A673 (cell line): ENCODE measurements at regions not wholly inside any gene's neighbourhood (a gene's known extent, or its start where the extent isn't known, plus 50 kb on each side); places are given as distances from the start of the nearest gene placed in this dataset.

ENCODE experiments used
- BruUV-seq: library from RNA; stranded (reverse); fragments of 400-500 nt; replicated peaks from 2 replicates; lab custom pipeline; 2021; lab: Mats Ljungman, UMichigan
- CTCF ChIA-PET: fragments of 300-600 bp; sonication (Branson Sonifier 250); formaldehyde crosslinking; loops from one replicate; lab custom pipeline; 2022; ENCODE audit warnings: antibody characterized with exemption; lab: Charles Lee
- POLR2A ChIA-PET: fragments of 300-600 bp; sonication (Branson Sonifier 250); formaldehyde crosslinking; loops from one replicate; lab custom pipeline; 2022; ENCODE audit warnings: antibody characterized with exemption; ENCODE audit not compliant: low non-redundant PET; lab: Charles Lee
- DNase-seq: peaks from one replicate; pipeline ENCODE4 v3.0.0-alpha.2; 2015; ENCODE audit warnings: low spot score
- H3K27ac ChIP-seq: fragments of 200-600 bp; sonication (generic); 2 replicates; pipeline ENCODE4 v1.5.1; 2016; ENCODE audit warnings: mixed run types, low read depth, mild to moderate bottlenecking, mixed read lengths, antibody characterized with exemption, low read length; ENCODE audit not compliant: poor library complexity, severe bottlenecking
- H3K27me3 ChIP-seq: fragments of 200-600 bp; sonication (generic); replicated peaks from 2 replicates; pipeline ENCODE4 v1.6.1; 2017; ENCODE audit warnings: mixed run types, low read depth, mild to moderate bottlenecking, mixed read lengths, antibody characterized with exemption, low read length; ENCODE audit not compliant: insufficient read depth, poor library complexity
- H3K36me3 ChIP-seq: fragments of 200-600 bp; sonication (generic); 2 replicates; pipeline ENCODE4 v1.6.1; 2016; ENCODE audit warnings: mixed run types, mild to moderate bottlenecking, mixed read lengths, antibody characterized with exemption, low read length; ENCODE audit not compliant: insufficient read depth, poor library complexity, severe bottlenecking
- H3K4me1 ChIP-seq: fragments of 200-600 bp; sonication (generic); 2 replicates; pipeline ENCODE4 v1.6.1; 2017; ENCODE audit warnings: mixed run types, mild to moderate bottlenecking, mixed read lengths, antibody characterized with exemption, low read length; ENCODE audit not compliant: insufficient read depth, poor library complexity, severe bottlenecking
- H3K4me3 ChIP-seq: fragments of 200-600 bp; sonication (generic); 2 replicates; pipeline ENCODE4 v1.5.1; 2016; ENCODE audit warnings: low read depth, mixed run types, mild to moderate bottlenecking, mixed read lengths, low read length; ENCODE audit not compliant: poor library complexity, severe bottlenecking
- H3K9me3 ChIP-seq: fragments of 200-600 bp; sonication (generic); 2 replicates; pipeline ENCODE4 v1.6.1; 2016; ENCODE audit warnings: mixed run types, low read depth, mild to moderate bottlenecking, mixed read lengths, antibody characterized with exemption, low read length; ENCODE audit not compliant: poor library complexity, severe bottlenecking
- EZH2 ChIP-seq: fragments of 200-600 bp; sonication (generic); IDR thresholded peaks from 2 replicates; pipeline ENCODE4 v1.6.1; 2017; ENCODE audit warnings: borderline replicate concordance, low read depth, mild to moderate bottlenecking, mixed read lengths, antibody characterized with exemption, low read length; ENCODE audit not compliant: poor library complexity, severe bottlenecking
- intact Hi-C: fragments of 100-400 bp; cut with micrococcal nuclease; formaldehyde crosslinking; loops from one replicate; pipeline ENCODE4 v1.10.0; 2022; ENCODE audit not compliant: unreplicated experiment
- TF ChIP-seq, protein P1 (sequence below): fragments of 300-800, 200-600 bp; sonication (generic); conservative IDR thresholded peaks from 2 replicates; pipeline ENCODE4 v1.5.1; 2017; ENCODE audit warnings: low read depth, mild to moderate bottlenecking, antibody characterized with exemption, low read length, moderate library complexity, mixed read lengths

- H3K4me1 ChIP-seq = no peaks in the 10 kb centered on the region
- H3K9me3 ChIP-seq = no peaks in the 10 kb centered on the region
- TF ChIP-seq, protein P1, sequence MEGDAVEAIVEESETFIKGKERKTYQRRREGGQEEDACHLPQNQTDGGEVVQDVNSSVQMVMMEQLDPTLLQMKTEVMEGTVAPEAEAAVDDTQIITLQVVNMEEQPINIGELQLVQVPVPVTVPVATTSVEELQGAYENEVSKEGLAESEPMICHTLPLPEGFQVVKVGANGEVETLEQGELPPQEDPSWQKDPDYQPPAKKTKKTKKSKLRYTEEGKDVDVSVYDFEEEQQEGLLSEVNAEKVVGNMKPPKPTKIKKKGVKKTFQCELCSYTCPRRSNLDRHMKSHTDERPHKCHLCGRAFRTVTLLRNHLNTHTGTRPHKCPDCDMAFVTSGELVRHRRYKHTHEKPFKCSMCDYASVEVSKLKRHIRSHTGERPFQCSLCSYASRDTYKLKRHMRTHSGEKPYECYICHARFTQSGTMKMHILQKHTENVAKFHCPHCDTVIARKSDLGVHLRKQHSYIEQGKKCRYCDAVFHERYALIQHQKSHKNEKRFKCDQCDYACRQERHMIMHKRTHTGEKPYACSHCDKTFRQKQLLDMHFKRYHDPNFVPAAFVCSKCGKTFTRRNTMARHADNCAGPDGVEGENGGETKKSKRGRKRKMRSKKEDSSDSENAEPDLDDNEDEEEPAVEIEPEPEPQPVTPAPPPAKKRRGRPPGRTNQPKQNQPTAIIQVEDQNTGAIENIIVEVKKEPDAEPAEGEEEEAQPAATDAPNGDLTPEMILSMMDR = no peak
- TF ChIP-seq EZH2 = no peak
- no peaks in the 10 kb centered on the region for H3K27me3 ChIP-seq
- H3K36me3 ChIP-seq = no peaks in the 10 kb centered on the region
- intact Hi-C loops = no loop called here
- DNase-seq = no peak
- BruUV-seq = no TSS peak
- H3K4me3 ChIP-seq = no peak overlapping the region
- ChIA-PET POLR2A (no interaction called here), CTCF (no interaction called here)
- H3K27ac ChIP-seq = no peak overlapping the region
These were observed 64.1 kb upstream of the GPM6A start for GRCh38 chr4:175875993-175876771.

- no peaks in the 10 kb centered on the region for H3K4me1 ChIP-seq
- POLR2A ChIA-PET = no interaction called here
- CTCF ChIA-PET = no interaction called here
- no peak overlapping the region for H3K4me3 ChIP-seq
- H3K27ac ChIP-seq = no peak overlapping the region
- H3K9me3 ChIP-seq = no peaks in the 10 kb centered on the region
- intact Hi-C loops = loop anchor here (1.0 kb wide), 1 partner anchor 9 kb away; no protein-coding TSS in a partner anchor
- no peaks in the 10 kb centered on the region for H3K27me3 ChIP-seq
- BruUV-seq = no TSS peak
- no peak for TF ChIP-seq EZH2
- TF ChIP-seq, protein P1 = no peak
- no peak for DNase-seq
- no peaks in the 10 kb centered on the region for H3K36me3 ChIP-seq
These were observed 70.8 kb upstream of the GPM6A start for GRCh38 chr4:175882891-175883290.

DNA sequence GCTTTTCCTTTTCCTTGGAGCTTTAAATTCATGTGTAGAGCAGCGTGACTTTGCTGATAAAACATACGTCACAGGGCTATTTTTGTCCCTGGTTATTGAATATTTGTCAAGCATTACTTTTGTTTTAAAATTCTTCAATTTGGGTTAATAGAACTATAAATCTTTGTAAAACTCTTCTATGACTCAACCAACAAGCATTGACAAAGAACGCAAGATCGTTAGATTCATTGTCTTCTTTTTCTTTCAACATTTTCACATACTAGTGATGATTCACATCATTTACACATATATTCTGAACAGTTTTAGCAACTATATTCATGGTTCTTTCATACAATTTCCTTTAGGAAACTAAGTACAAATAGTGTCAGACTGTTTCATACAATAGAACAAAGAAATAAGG is 72.0 kb upstream of the GPM6A start:
- H3K4me3 ChIP-seq = no peak overlapping the region
- H3K4me1 ChIP-seq = no peaks in the 10 kb centered on the region
- CTCF ChIA-PET = no interaction called here
- BruUV-seq = no TSS peak
- H3K36me3 ChIP-seq = no peaks in the 10 kb centered on the region
- POLR2A ChIA-PET = no interaction called here
- no peaks in the 10 kb centered on the region for H3K9me3 ChIP-seq
- TF ChIP-seq EZH2 = no peak
- TF ChIP-seq, protein P1 = no peak
- DNase-seq = no peak
- H3K27me3 ChIP-seq = no peaks in the 10 kb centered on the region
- H3K27ac ChIP-seq = no peak overlapping the region
- intact Hi-C loops = no loop called here
